Stimulated activated CD4-positive, alpha-beta T cell treated with anti-CD3 and anti-CD28 coated beads, Interleukin-15, amount 100 ng/mL, for 48 hours (primary cell): ENCODE measurements at regions not wholly inside any gene's neighbourhood (a gene's known extent, or its start where the extent isn't known, plus 50 kb on each side); places are given as distances from the start of the nearest gene placed in this dataset.

Source experiments
- DNase-seq, 2 donors: peaks; one replicate each; pipeline ENCODE4 v3.0.0-alpha.2; 2020; ENCODE audit warnings: low read depth in 2 of 2

- no peak for DNase-seq
Measured at GRCh38 chr5:2334719-2335118, 416.8 kb downstream of the IRX2 start.

- no peak for DNase-seq
Measured at GRCh38 chr5:2333291-2333690, 418.2 kb downstream of the IRX2 start.

DNA sequence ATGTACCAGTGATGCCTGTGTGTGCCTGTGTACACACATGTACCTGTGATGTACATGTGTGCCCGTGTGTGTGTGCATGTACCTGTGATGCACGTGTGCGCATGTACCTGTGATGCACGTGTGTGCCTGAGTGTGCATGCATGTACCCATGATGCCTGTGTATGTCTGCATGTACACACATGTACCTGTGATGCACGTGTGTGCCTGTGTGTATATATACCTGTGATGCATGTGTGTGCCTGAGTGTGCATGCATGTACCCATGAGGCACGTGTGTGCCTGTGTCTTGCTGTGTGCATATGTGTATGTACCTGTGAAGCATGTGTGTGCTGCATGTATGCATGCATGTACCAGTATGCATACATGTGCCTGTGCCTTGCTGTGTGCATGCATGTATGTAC, 419.0 kb downstream of the IRX2 start:
- no peak for DNase-seq

- no peak for DNase-seq
Measured at GRCh38 chr5:2330325-2331130, 420.9 kb downstream of the IRX2 start.

GRCh38 chr5:2329741-2330140, 421.7 kb downstream of the IRX2 start:
- DNase-seq = no peak

DNA sequence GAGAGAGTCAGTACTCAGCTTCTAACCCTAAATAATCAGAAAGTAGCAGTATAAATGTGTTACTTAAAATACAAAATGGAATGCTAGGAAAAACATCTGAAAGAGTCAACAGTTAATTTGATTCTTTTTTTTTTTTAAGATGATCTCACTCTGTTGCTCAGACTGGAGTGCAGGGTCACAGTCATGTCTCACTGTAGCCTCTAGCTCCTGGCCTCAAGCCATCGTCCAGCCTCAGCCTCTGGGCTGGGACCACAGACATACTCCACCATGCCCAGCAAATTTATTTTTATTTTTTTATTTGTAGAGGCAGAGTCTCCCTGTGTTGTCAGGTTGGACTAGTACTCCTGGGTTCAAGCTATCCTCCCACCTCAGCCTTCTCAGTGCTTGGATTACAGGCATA, 424.9 kb downstream of the IRX2 start:
- no peak for DNase-seq

- no peak for DNase-seq
Measured at GRCh38 chr5:2324788-2325187, 426.7 kb downstream of the IRX2 start.

DNA sequence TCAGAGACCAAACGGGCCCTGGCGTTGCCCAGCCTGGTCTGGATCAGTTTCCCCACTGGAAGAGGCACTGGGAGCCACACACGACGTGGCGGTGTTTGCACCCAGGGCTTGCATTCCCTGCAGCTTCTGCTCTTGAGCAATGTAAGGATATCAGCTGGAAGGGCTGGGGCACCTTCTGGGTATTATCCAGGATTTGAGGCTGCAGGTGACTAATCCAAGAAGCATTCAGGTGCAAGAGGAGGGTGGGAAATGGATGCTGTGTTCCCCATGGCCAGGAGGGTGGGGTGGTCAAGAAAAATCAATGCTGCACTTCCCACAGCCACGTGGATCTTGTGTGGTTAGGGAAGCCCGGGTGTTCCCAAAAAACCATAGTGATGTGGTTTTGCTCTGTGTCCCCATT, 430.9 kb downstream of the IRX2 start:
- no peak for DNase-seq

- no peak for DNase-seq
Measured at GRCh38 chr5:2317540-2317939, 433.9 kb downstream of the IRX2 start.

DNA sequence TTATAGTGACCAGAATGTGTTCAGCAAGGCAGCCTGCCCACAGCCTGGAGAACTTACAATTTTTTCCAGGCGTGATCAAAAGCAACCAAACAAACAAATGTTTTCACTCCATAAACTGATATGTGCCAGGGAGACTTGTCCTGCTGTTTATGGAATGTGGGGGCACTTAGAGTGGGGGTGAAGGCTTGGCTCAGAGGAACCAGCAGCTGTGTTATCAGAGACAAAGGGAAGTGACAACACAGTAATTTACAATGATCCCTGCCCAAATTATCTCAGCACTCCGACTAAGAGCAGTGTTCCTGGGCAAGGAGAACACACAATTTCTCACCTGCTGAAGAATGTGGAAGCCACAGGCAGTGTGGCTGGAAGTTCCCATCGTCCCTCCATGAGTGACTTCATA, 429.1 kb upstream of the IRX4 start:
- DNase-seq = no peak

GRCh38 chr5:2310946-2311345, 428.2 kb upstream of the IRX4 start:
- no peak for DNase-seq

GRCh38 chr5:2307631-2308030, 424.9 kb upstream of the IRX4 start:
- no peak for DNase-seq

- DNase-seq = no peak
Measured at GRCh38 chr5:2306711-2307110, 424.0 kb upstream of the IRX4 start.

- DNase-seq = no peak
Measured at GRCh38 chr5:2303431-2304100, 420.8 kb upstream of the IRX4 start.

GRCh38 chr5:2302169-2302568, 419.4 kb upstream of the IRX4 start:
- DNase-seq = no peak

- DNase-seq = no peak
Measured at GRCh38 chr5:2300861-2301574, 418.3 kb upstream of the IRX4 start.

DNA sequence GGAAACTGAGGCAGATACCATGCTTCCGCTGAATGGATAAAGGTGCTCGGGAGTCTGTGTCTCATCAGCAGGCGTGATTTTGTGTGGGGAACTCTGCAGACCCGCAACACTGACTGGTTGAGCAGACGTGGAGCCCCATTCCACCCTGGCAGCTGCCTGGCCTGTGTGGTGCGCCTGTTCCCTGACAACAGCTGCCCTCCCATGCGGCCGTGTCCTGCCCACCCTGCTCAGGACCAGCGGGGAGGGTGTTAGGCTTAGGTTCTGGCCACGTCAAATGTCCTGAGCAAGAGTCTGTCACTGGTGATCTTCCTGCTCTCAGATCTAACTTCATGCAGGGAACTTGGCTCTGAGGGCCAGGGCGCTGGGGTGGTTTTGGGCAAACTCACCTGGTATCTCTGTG, 417.7 kb upstream of the IRX4 start:
- DNase-seq = no peak

GRCh38 chr5:2299388-2300220, 416.9 kb upstream of the IRX4 start:
- no peak for DNase-seq

DNA sequence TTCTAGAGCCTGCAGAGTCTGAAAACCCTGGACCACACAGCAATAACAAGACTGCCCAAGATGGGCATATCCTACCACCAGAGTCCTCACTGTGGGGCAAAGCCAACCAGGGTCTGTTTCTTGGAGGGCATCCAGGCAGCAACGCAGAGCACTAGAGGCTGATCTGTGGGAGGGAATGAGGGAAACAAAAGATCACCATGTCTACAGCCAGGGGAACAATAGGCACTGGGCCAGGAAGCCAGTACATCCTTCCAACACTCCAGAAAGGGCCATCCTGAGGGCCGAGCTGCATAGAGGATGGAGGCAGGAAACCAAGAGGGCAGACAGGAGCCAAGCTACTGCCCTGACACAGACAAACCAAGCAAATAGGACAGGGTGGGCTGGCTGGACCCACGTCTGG, 416.1 kb upstream of the IRX4 start:
- DNase-seq = no peak

DNA sequence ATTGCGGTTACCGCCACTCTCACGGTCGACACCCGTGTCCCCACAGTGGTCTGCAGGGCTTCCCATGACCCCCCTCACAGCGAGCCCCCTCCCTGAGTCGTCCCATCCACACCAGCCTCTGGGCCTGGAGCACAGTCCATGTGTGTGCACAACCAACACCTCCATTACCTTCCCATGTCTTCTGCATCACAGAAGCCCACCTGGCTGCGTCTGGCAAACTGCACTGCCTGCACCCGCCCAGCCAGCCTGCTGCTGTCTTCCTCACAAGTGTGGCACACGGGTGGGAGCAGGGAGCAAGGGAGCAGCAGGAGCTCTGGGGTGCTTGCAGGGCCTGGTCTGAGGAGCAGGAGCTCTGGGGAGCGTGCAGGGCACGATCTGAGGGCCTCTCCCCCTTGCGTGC, 415.3 kb upstream of the IRX4 start:
- DNase-seq = no peak

DNA sequence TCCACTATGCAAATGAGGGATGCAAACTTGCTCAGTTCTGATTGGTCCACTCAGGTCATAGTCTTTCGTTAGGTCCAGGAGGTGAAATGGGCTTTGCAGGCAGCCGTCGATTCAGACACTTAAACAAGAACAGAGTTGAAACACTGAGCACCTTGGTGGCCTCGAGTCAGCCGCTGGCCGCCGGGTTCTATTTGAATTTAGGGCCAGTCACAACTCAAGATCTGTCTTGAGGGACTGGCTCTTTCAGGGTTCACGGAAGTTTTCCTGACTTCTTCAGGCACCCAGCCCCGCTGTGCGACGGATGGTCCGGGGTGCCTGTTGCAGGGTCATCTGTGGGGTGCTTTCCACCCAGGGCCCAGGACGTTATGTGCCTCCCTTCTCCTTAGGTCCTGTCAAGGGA, 412.8 kb upstream of the IRX4 start:
- no peak for DNase-seq

DNA sequence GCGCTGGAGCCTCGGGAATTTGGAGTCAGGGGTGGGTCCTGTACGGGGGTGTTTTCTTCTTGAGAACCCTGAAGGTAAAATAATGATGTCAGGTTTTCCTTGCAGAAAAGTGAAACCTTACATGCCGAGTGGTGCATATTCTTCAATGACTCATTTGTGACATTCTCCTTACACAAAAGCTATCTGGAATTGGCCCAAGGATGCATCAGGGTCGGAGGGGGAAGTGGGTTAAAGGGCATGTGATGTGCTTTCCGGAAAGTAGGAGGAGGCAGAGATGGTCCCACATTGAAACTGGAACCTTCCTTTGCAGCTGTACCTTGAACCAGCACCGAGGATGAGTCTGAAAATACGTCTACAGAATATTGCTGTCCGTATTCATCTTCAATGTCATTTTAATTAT, 411.2 kb upstream of the IRX4 start:
- DNase-seq = no peak
